ENCODE measurements at regions not wholly inside any gene's neighbourhood (a gene's known extent, or its start where the extent isn't known, plus 50 kb on each side); places are given as distances from the start of the nearest gene placed in this dataset.

DNA sequence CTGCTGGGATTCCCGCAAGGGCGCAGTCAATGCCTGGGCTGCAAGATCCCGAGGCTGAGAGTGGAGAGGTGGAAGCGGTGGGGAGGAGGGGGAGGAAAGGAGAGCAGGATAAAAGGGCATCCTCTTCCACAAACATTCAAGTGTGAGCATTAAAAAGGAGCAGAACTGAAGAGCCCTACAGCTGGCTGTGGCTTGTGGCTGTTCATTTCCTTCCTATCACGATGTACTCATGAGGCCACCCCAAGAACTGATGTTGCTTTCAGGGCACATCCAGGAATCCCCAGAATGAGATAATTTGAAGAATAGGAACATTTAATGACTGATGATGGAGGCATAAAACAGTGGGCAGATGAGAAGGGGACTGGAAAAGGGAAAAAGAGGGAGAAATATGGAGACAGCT lies 230.8 kb upstream of the SMIM21 start:
- Mint-ChIP-seq H3K27me3 (peaks cover 0 to 5% of the 10 kb centered on the region in 2 donors), H3K4me3 (no peak overlapping the region), H3K36me3 (no peaks in the 10 kb centered on the region), H3K9me3 (peaks cover 4 to 27% (median 16%) of the 10 kb centered on the region in 8 donors), H3K4me1 (peaks cover 0 to 3% (median under 1%) of the 10 kb centered on the region in 4 donors), H3K27ac (peak overlapping the region in 1 of 7 donors; percentile 42)
- Histone ChIP-seq H3K4me1 (ENCODE audit: insufficient read depth, low read length) (no peaks in the 10 kb centered on the region), H3K36me3 (ENCODE audit: insufficient read depth, low read length) (no peaks in the 10 kb centered on the region), H3K27me3 (ENCODE audit: insufficient read depth, low read length) (no peaks in the 10 kb centered on the region), H3K9me3 (ENCODE audit: control insufficient read depth in 1 of 2, low read length in 2 of 2) (no peaks in the 10 kb centered on the region), H3K27ac (ENCODE audit: low read depth, low read length) (no peak overlapping the region), H3K4me3 (ENCODE audit: low read length in 2 of 2) (no peak overlapping the region)
- CTCF ChIA-PET (ENCODE audit: partially characterized antibody) = no interaction called here
- no peak for DNase-seq
- POLR2A ChIA-PET (ENCODE audit: partially characterized antibody) = no interaction called here
- intact Hi-C loops (cut with micrococcal nuclease) = no loop called here

DNA sequence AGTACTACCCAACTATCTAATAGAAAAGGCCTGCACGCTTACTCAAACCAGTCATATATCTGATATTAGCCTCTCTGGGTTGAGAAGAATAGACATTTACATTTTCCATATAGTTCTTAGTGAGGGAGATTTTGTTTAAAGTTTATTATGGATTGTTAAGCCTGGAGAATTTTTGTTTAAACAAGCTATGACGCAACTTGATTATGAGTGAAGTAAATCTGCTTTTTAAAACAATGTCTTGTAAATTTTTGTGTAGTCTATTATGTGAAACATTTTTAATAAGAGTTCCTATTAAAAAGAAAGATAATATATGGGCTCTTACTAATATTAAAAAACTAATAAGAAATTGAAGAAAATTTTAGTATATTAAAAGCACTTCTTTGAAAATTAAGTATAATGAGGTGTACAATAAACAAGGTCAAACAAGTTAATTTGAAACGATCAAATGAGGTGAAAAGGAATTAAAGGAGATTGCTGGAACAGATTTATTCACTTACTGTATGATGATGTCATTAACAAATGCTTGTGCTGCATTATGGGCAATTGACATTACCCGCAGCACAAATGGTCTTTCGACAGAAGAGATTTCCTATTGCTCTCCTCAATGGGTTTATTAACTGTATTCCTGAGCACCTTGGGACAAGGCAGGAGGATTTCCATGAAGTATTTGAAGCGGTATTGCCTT lies 229.2 kb upstream of the SMIM21 start:
- DNase-seq = no peak
- Histone ChIP-seq H3K36me3 (ENCODE audit: insufficient read depth, low read length) (no peaks in the 10 kb centered on the region), H3K4me3 (ENCODE audit: low read length in 2 of 2) (no peak overlapping the region), H3K9me3 (ENCODE audit: control insufficient read depth in 1 of 2, low read length in 2 of 2) (no peaks in the 10 kb centered on the region), H3K4me1 (ENCODE audit: insufficient read depth, low read length) (no peaks in the 10 kb centered on the region), H3K27ac (ENCODE audit: low read depth, low read length) (no peak overlapping the region), H3K27me3 (ENCODE audit: insufficient read depth, low read length) (no peaks in the 10 kb centered on the region)
- Mint-ChIP-seq H3K4me1 (peaks cover 0 to 3% (median under 1%) of the 10 kb centered on the region in 4 donors), H3K36me3 (no peaks in the 10 kb centered on the region), H3K27me3 (peaks cover 0 to 5% of the 10 kb centered on the region in 2 donors), H3K27ac (no peak overlapping the region), H3K4me3 (no peak overlapping the region), H3K9me3 (peaks cover 4 to 17% (median 9%) of the 10 kb centered on the region in 8 donors)
- intact Hi-C loops (cut with micrococcal nuclease) = no loop called here
- CTCF ChIA-PET (ENCODE audit: partially characterized antibody) = no interaction called here
- POLR2A ChIA-PET (ENCODE audit: partially characterized antibody) = no interaction called here

DNA sequence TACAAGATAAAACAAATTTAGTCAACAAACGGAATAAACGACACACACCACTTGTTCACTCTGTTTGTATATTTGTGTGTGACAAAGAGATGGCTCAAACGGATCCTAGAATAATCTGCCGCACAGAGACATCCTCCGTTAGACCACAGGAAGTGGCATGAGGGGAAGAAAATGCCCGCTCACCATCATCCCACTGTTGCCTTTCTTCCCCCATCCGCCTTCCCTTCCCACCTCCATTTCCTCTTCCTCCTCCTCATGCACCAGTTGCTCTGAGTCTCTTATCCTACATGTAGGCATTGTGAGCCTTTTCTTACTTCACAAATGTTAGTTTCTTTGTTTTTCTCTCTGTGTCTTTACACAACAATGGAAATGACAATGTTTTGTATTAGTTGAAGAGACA lies 228.5 kb upstream of the SMIM21 start:
- Mint-ChIP-seq H3K4me1 (peaks cover 0 to 3% (median under 1%) of the 10 kb centered on the region in 4 donors), H3K27ac (no peak overlapping the region), H3K9me3 (peaks cover 3 to 14% (median 6%) of the 10 kb centered on the region in 8 donors), H3K36me3 (no peaks in the 10 kb centered on the region), H3K27me3 (peaks cover under 1 to 7% of the 10 kb centered on the region in 2 donors), H3K4me3 (no peak overlapping the region)
- H3K27me3 ChIP-seq (ENCODE audit: insufficient read depth, low read length) = no peaks in the 10 kb centered on the region
- H3K27ac ChIP-seq (ENCODE audit: low read depth, low read length) = no peak overlapping the region
- H3K9me3 ChIP-seq (ENCODE audit: control insufficient read depth in 1 of 2, low read length in 2 of 2) = no peaks in the 10 kb centered on the region
- no peaks in the 10 kb centered on the region for H3K4me1 ChIP-seq (ENCODE audit: insufficient read depth, low read length)
- ChIA-PET CTCF (ENCODE audit: partially characterized antibody) (no interaction called here), POLR2A (ENCODE audit: partially characterized antibody) (no interaction called here)
- no peak overlapping the region for H3K4me3 ChIP-seq (ENCODE audit: low read length in 2 of 2)
- DNase-seq = no peak
- intact Hi-C loops (cut with micrococcal nuclease) = no loop called here
- H3K36me3 ChIP-seq (ENCODE audit: insufficient read depth, low read length) = no peaks in the 10 kb centered on the region

DNA sequence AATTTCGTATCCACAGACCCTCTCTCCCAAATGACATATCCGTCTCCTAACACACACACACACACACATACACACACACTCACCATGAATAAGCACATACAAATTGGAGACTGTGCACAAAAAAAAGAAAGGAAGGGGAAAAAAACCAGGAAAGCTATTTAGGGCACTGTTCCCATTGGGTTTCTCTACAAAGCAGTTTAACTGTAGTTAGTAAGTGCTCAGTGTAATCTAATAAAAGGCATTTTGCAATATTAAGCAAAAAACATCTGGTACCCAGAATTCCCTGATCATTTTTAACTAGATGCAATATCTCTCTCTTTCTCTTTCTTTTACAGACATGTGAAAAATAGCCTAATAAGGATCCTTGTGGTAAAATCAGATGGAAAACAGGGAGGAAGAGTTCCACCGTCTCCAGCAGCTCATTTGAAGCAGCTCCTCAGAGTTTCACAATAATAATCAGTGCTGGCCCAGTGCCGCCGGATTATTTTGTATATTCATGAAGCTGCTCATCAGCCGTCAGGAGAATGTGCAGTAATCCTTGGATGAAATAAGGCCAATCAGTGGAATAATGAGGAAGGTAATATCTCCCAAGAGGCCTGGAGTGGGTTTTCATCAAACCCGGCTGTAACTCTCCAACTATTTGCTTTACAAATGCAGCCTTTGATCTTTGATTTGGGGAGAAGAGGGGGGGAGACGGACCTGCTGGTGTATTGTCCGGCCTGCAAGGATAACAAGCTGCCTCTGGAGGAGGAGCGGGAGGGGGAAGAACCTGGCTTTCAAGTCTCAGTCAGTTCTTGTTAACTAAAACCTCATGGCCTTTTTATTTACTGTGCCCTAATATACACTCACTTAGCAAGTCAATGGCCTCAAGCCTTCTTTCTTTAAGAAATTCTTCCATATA lies 227.6 kb upstream of the SMIM21 start:
- intact Hi-C loops (cut with micrococcal nuclease) = no loop called here
- no peaks in the 10 kb centered on the region for H3K36me3 Mint-ChIP-seq
- H3K36me3 ChIP-seq (ENCODE audit: insufficient read depth, low read length) = no peaks in the 10 kb centered on the region
- H3K9me3 ChIP-seq (ENCODE audit: control insufficient read depth in 1 of 2, low read length in 2 of 2) = no peaks in the 10 kb centered on the region
- H3K27ac Mint-ChIP-seq = no peak overlapping the region
- H3K9me3 Mint-ChIP-seq = peaks cover 0 to 7% (median 1%) of the 10 kb centered on the region in 8 donors
- CTCF ChIA-PET (ENCODE audit: partially characterized antibody) = no interaction called here
- no peak overlapping the region for H3K4me3 ChIP-seq (ENCODE audit: low read length in 2 of 2)
- H3K4me1 Mint-ChIP-seq = peaks cover 0 to 3% (median under 1%) of the 10 kb centered on the region in 4 donors
- H3K4me3 Mint-ChIP-seq = no peak overlapping the region
- H3K27me3 ChIP-seq (ENCODE audit: insufficient read depth, low read length) = no peaks in the 10 kb centered on the region
- DNase-seq = no peak
- POLR2A ChIA-PET (ENCODE audit: partially characterized antibody) = no interaction called here
- H3K27ac ChIP-seq (ENCODE audit: low read depth, low read length) = no peak overlapping the region
- H3K27me3 Mint-ChIP-seq = peaks cover 6 to 7% of the 10 kb centered on the region in 2 donors
- no peaks in the 10 kb centered on the region for H3K4me1 ChIP-seq (ENCODE audit: insufficient read depth, low read length)

DNA sequence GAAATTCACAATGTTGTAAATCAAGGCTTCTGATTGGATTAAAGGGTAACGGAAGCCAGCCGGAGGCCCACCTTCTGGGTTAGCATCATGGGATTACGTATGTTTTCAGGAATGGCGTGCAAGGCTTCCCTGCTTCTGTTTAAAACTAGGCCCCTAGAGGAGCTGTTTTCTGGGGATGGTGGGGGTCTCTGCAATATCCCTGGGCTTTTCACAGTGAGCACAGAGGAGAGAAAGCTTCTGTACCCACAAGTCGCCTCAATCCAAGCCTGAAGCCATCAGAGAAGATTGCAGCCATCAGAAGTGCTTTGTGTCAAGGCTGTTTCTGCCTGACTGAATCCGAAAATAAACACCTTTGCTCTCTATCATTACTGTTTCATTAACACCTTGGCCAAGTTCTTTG lies 226.9 kb upstream of the SMIM21 start:
- Mint-ChIP-seq H3K27me3 (peaks cover 7% of the 10 kb centered on the region in 2 donors), H3K27ac (no peak overlapping the region), H3K36me3 (no peaks in the 10 kb centered on the region), H3K4me3 (no peak overlapping the region), H3K9me3 (peaks cover 0 to 5% (median 0%) of the 10 kb centered on the region in 8 donors), H3K4me1 (peaks cover 0 to 3% (median under 1%) of the 10 kb centered on the region in 4 donors)
- Histone ChIP-seq H3K27ac (ENCODE audit: low read depth, low read length) (no peak overlapping the region), H3K4me3 (ENCODE audit: low read length in 2 of 2) (no peak overlapping the region), H3K9me3 (ENCODE audit: control insufficient read depth in 1 of 2, low read length in 2 of 2) (no peaks in the 10 kb centered on the region), H3K36me3 (ENCODE audit: insufficient read depth, low read length) (no peaks in the 10 kb centered on the region), H3K27me3 (ENCODE audit: insufficient read depth, low read length) (no peaks in the 10 kb centered on the region), H3K4me1 (ENCODE audit: insufficient read depth, low read length) (no peaks in the 10 kb centered on the region)
- DNase-seq = no peak
- CTCF ChIA-PET (ENCODE audit: partially characterized antibody) = no interaction called here
- POLR2A ChIA-PET (ENCODE audit: partially characterized antibody) = no interaction called here
- intact Hi-C loops (cut with micrococcal nuclease) = no loop called here

DNA sequence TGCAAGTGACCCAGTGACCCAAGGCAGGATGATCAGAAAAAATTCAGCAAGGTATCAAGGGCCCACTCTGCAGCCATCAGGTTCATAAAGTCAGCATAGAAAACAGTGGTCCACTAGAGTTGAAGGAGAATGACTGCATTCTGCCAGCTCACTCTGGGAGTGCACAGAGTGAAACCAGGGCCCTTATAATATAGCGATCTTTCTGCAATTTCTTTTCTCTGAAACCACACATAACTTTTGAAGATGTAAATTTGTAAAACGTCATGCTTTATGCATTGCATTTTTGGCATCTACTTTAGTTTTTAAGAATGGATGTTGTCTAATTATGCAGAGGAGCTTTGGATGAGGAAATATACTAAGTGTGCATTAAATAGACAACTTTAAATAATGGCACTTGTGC lies 225.0 kb upstream of the SMIM21 start:
- Histone ChIP-seq H3K4me3 (ENCODE audit: low read length in 2 of 2) (no peak overlapping the region), H3K27me3 (ENCODE audit: insufficient read depth, low read length) (no peaks in the 10 kb centered on the region), H3K9me3 (ENCODE audit: control insufficient read depth in 1 of 2, low read length in 2 of 2) (no peaks in the 10 kb centered on the region), H3K36me3 (ENCODE audit: insufficient read depth, low read length) (no peaks in the 10 kb centered on the region), H3K27ac (ENCODE audit: low read depth, low read length) (no peak overlapping the region), H3K4me1 (ENCODE audit: insufficient read depth, low read length) (no peaks in the 10 kb centered on the region)
- ChIA-PET POLR2A (ENCODE audit: partially characterized antibody) (no interaction called here), CTCF (ENCODE audit: partially characterized antibody) (no interaction called here)
- no peaks in the 10 kb centered on the region for H3K36me3 Mint-ChIP-seq
- H3K4me1 Mint-ChIP-seq = peaks cover 0 to 3% (median under 1%) of the 10 kb centered on the region in 4 donors
- intact Hi-C loops (cut with micrococcal nuclease) = no loop called here
- no peak for DNase-seq
- H3K27ac Mint-ChIP-seq = no peak overlapping the region
- peaks cover 2 to 7% of the 10 kb centered on the region in 2 donors for H3K27me3 Mint-ChIP-seq
- H3K4me3 Mint-ChIP-seq = no peak overlapping the region
- H3K9me3 Mint-ChIP-seq = peaks cover 0 to 4% (median 1%) of the 10 kb centered on the region in 8 donors

DNA sequence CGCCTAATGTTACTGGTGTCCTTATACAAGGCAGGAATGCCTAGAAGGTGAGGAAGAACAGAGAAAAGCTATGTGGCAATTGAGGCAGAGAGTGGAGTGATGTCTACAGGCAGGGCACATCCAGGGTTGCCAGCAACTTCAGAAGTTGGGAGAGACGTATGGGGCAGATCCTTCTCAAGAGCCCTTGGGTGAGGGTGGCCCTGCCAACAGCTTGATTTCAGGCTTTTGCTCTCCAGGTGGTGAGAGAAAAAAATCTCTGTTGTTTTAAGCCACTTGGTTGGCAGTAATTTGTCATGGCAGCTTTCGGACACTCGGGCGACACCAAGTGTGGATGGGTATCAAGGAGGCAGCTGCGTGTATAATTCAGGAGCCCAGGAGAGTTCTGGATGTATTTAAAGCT lies 217.4 kb upstream of the SMIM21 start:
- Mint-ChIP-seq H3K4me3 (no peak overlapping the region), H3K9me3 (peaks cover 0 to 21% (median 6%) of the 10 kb centered on the region in 8 donors), H3K27me3 (peaks cover 0 to 6% of the 10 kb centered on the region in 2 donors), H3K36me3 (no peaks in the 10 kb centered on the region), H3K4me1 (peaks cover 0 to 2% (median 0%) of the 10 kb centered on the region in 4 donors), H3K27ac (no peak overlapping the region)
- no peak for DNase-seq
- Histone ChIP-seq H3K4me3 (ENCODE audit: low read length in 2 of 2) (no peak overlapping the region), H3K36me3 (ENCODE audit: insufficient read depth, low read length) (no peaks in the 10 kb centered on the region), H3K27me3 (ENCODE audit: insufficient read depth, low read length) (no peaks in the 10 kb centered on the region), H3K9me3 (ENCODE audit: control insufficient read depth in 1 of 2, low read length in 2 of 2) (no peaks in the 10 kb centered on the region), H3K4me1 (ENCODE audit: insufficient read depth, low read length) (no peaks in the 10 kb centered on the region), H3K27ac (ENCODE audit: low read depth, low read length) (no peak overlapping the region)
- intact Hi-C loops (cut with micrococcal nuclease) = no loop called here
- POLR2A ChIA-PET (ENCODE audit: partially characterized antibody) = no interaction called here
- CTCF ChIA-PET (ENCODE audit: partially characterized antibody) = no interaction called here
